GM23338 (cell line): ENCODE measurements at regions not wholly inside any gene's neighbourhood (a gene's known extent, or its start where the extent isn't known, plus 50 kb on each side); places are given as distances from the start of the nearest gene placed in this dataset.

Experiments used
- ATAC-seq: fragments of 200-7000 bp; cut with Tn5 transposase; 3 replicates; pipeline ENCODE4 v1.9.1; 2020
- DNase-seq: peaks from one replicate; pipeline ENCODE4 v3.0.0-alpha.2; 2015; ENCODE audit warnings: low spot score
- H2AFZ ChIP-seq: fragments of 200-600 bp; sonication (generic); 2 replicates; pipeline ENCODE4 v1.8.0; 2016; ENCODE audit warnings: antibody characterized with exemption, mild to moderate bottlenecking, moderate library complexity
- H3F3A ChIP-seq: fragments of 200-600 bp; sonication (generic); replicated peaks from 2 replicates; pipeline ENCODE4 v1.8.0; 2017; ENCODE audit warnings: antibody characterized with exemption, mixed run types, low read depth
- H3K27ac ChIP-seq: fragments of 200-600 bp; sonication (generic); 2 replicates; pipeline ENCODE4 v1.6.1; 2016; ENCODE audit warnings: low read depth
- H3K27me3 ChIP-seq: fragments of 200-600 bp; sonication (generic); 2 replicates; pipeline ENCODE4 v1.8.0; 2016; ENCODE audit warnings: mild to moderate bottlenecking, mixed run types, moderate library complexity; ENCODE audit not compliant: insufficient read depth
- H3K36me3 ChIP-seq: fragments of 200-600 bp; sonication (generic); 2 replicates; pipeline ENCODE4 v1.8.0; 2016; ENCODE audit warnings: mild to moderate bottlenecking; ENCODE audit not compliant: insufficient read depth
- H3K4me1 ChIP-seq: fragments of 200-600 bp; sonication (generic); 2 replicates; pipeline ENCODE4 v1.8.0; 2016; ENCODE audit warnings: mild to moderate bottlenecking, moderate library complexity; ENCODE audit not compliant: insufficient read depth
- H3K4me2 ChIP-seq: fragments of 200-600 bp; sonication (generic); 2 replicates; pipeline ENCODE4 v1.7.1; 2017; ENCODE audit warnings: mixed run types
- H3K4me3 ChIP-seq: fragments of 200-600 bp; sonication (generic); 2 replicates; pipeline ENCODE4 v1.6.1; 2016; ENCODE audit warnings: mixed run types
- H3K79me2 ChIP-seq: fragments of 200-600 bp; sonication (generic); replicated peaks from 2 replicates; pipeline ENCODE4 v1.8.0; 2017; ENCODE audit warnings: mild to moderate bottlenecking; ENCODE audit not compliant: insufficient read depth
- H3K9me2 ChIP-seq: fragments of 200-600 bp; sonication (generic); 2 replicates; pipeline ENCODE4 v1.8.0; 2017; ENCODE audit not compliant: insufficient read depth
- H4K20me1 ChIP-seq: fragments of 200-600 bp; sonication (generic); replicated peaks from 2 replicates; pipeline ENCODE4 v1.8.0; 2017; ENCODE audit warnings: mild to moderate bottlenecking; ENCODE audit not compliant: insufficient read depth
- H3K27ac Mint-ChIP-seq: 2 replicates; pipeline ENCODE4 v1.8.0; 2020; ENCODE audit warnings: inconsistent platforms, mild to moderate bottlenecking, moderate library complexity, mixed read lengths
- H3K27me3 Mint-ChIP-seq: 3 replicates; pipeline ENCODE4 v1.8.0; 2022; ENCODE audit warnings: low read depth, mild to moderate bottlenecking, moderate library complexity, mixed read lengths, inconsistent platforms; ENCODE audit not compliant: insufficient read depth, poor library complexity
- H3K36me3 Mint-ChIP-seq: 3 replicates; pipeline ENCODE4 v1.8.0; 2021; ENCODE audit warnings: low read depth, mild to moderate bottlenecking, inconsistent platforms, moderate library complexity, mixed read lengths
- H3K4me1 Mint-ChIP-seq: 3 replicates; pipeline ENCODE4 v1.8.0; 2020; ENCODE audit warnings: mild to moderate bottlenecking, inconsistent platforms, mixed read lengths
- H3K4me3 Mint-ChIP-seq: 3 replicates; pipeline ENCODE4 v1.8.0; 2021; ENCODE audit warnings: moderate library complexity, mild to moderate bottlenecking, inconsistent platforms, mixed read lengths
- H3K9me3 Mint-ChIP-seq: 3 replicates; pipeline ENCODE4 v1.8.0; 2020; ENCODE audit warnings: moderate library complexity, mild to moderate bottlenecking, inconsistent platforms, mixed read lengths
- CREB1 ChIP-seq: fragments of 250-450 bp; sonication (Bioruptor Pico); IDR thresholded peaks from 2 replicates; pipeline ENCODE4 v1.5.0; 2020; ENCODE audit warnings: low read depth, mild to moderate bottlenecking, moderate library complexity
- EZH2phosphoT487 ChIP-seq: fragments of 200-600 bp; sonication (generic); IDR thresholded peaks from one replicate; pipeline ENCODE4 v1.8.1; 2018; ENCODE audit warnings: antibody characterized with exemption; ENCODE audit not compliant: unreplicated experiment
- JUNB ChIP-seq: IDR thresholded peaks from one replicate; pipeline ENCODE4 v1.6.1; 2016; ENCODE audit warnings: antibody characterized with exemption; ENCODE audit not compliant: unreplicated experiment
- POLR2AphosphoS5 ChIP-seq: IDR thresholded peaks from 2 replicates; pipeline ENCODE4 v1.6.1; 2016; ENCODE audit warnings: antibody characterized with exemption, low read depth
- STAT1 ChIP-seq: IDR thresholded peaks from one replicate; pipeline ENCODE4 v1.6.1; 2016; ENCODE audit warnings: antibody characterized with exemption; ENCODE audit not compliant: unreplicated experiment
- ZNF114 ChIP-seq: fragments of 250-450 bp; sonication (Bioruptor Pico); IDR thresholded peaks from 2 replicates; pipeline ENCODE4 v1.5.0; 2020; ENCODE audit warnings: mild to moderate bottlenecking, moderate library complexity
- TF ChIP-seq, protein P1 (sequence below), 2 experiments: fragments of 200-600 bp in 1 of 2; sonication (generic) in 1 of 2; conservative IDR thresholded peaks; 2 replicates each; pipeline versions ENCODE4 v1.5.1 to v1.6.1; 2016 to 2017; ENCODE audit warnings: antibody characterized with exemption in 2 of 2, low read depth in 2 of 2, mild to moderate bottlenecking in 2 of 2, moderate library complexity in 1 of 2
- TF ChIP-seq, protein P2 (sequence below): IDR thresholded peaks from 2 replicates; pipeline ENCODE4 v1.6.1; 2016; ENCODE audit warnings: antibody characterized with exemption
- TF ChIP-seq, protein P3 (sequence below): fragments of 250-450 bp; sonication (Bioruptor Pico); IDR thresholded peaks from 2 replicates; pipeline ENCODE4 v1.5.0; 2020; ENCODE audit warnings: mild to moderate bottlenecking, moderate library complexity

DNA sequence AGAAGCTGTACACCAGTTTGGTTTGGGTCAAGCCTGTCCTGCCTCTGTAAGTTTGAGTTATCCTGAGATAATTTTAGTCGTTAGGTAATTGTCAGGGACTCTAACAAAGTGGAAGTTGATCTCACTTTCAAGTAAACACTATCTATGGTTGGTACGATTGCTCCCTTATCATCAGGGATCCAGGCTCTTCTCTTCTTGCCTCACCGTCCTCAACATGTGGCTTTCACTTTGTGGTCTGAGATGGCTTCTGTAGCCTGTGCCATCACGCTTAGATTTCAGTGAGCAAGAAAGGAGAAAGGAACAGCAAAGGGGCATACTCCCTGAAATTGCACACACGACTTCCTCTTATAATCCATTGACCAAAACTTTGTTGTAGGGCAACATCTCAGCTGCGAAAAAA, 115.6 kb downstream of the CTAGE1 start:
- H3K27ac ChIP-seq, result no peak overlapping the region
- H3K27me3 ChIP-seq, result no peaks in the 10 kb centered on the region
- Mint-ChIP-seq H3K9me3 (peaks cover 5% of the 10 kb centered on the region; the same call in 2 of the 3 replicates), H3K4me1 (no peaks in the 10 kb centered on the region), H3K27ac (no peak overlapping the region), H3K27me3 (no peaks in the 10 kb centered on the region), H3K4me3 (no peak overlapping the region), H3K36me3 (no peaks in the 10 kb centered on the region)
- no peak for ATAC-seq
- no peaks in the 10 kb centered on the region for H3K4me1 ChIP-seq
- no peak overlapping the region for H2AFZ ChIP-seq
- no peaks in the 10 kb centered on the region for H4K20me1 ChIP-seq
- DNase-seq, result no peak
- H3K36me3 ChIP-seq, result no peaks in the 10 kb centered on the region
- no peaks in the 10 kb centered on the region for H3K79me2 ChIP-seq
- H3F3A ChIP-seq, result no peaks in the 10 kb centered on the region
- H3K9me2 ChIP-seq, result peaks cover 5% of the 10 kb centered on the region; the same call in 1 of the 2 replicates
- H3K4me3 ChIP-seq, result no peak overlapping the region
- no peak overlapping the region for H3K4me2 ChIP-seq
- TF ChIP-seq, protein P1, sequence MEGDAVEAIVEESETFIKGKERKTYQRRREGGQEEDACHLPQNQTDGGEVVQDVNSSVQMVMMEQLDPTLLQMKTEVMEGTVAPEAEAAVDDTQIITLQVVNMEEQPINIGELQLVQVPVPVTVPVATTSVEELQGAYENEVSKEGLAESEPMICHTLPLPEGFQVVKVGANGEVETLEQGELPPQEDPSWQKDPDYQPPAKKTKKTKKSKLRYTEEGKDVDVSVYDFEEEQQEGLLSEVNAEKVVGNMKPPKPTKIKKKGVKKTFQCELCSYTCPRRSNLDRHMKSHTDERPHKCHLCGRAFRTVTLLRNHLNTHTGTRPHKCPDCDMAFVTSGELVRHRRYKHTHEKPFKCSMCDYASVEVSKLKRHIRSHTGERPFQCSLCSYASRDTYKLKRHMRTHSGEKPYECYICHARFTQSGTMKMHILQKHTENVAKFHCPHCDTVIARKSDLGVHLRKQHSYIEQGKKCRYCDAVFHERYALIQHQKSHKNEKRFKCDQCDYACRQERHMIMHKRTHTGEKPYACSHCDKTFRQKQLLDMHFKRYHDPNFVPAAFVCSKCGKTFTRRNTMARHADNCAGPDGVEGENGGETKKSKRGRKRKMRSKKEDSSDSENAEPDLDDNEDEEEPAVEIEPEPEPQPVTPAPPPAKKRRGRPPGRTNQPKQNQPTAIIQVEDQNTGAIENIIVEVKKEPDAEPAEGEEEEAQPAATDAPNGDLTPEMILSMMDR (conservative IDR thresholded peaks at IDR 0.05; ENCODE audit: low read depth in 2 of 2), result no peak
- TF ChIP-seq, protein P2, sequence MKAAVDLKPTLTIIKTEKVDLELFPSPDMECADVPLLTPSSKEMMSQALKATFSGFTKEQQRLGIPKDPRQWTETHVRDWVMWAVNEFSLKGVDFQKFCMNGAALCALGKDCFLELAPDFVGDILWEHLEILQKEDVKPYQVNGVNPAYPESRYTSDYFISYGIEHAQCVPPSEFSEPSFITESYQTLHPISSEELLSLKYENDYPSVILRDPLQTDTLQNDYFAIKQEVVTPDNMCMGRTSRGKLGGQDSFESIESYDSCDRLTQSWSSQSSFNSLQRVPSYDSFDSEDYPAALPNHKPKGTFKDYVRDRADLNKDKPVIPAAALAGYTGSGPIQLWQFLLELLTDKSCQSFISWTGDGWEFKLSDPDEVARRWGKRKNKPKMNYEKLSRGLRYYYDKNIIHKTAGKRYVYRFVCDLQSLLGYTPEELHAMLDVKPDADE, result no peak

DNA sequence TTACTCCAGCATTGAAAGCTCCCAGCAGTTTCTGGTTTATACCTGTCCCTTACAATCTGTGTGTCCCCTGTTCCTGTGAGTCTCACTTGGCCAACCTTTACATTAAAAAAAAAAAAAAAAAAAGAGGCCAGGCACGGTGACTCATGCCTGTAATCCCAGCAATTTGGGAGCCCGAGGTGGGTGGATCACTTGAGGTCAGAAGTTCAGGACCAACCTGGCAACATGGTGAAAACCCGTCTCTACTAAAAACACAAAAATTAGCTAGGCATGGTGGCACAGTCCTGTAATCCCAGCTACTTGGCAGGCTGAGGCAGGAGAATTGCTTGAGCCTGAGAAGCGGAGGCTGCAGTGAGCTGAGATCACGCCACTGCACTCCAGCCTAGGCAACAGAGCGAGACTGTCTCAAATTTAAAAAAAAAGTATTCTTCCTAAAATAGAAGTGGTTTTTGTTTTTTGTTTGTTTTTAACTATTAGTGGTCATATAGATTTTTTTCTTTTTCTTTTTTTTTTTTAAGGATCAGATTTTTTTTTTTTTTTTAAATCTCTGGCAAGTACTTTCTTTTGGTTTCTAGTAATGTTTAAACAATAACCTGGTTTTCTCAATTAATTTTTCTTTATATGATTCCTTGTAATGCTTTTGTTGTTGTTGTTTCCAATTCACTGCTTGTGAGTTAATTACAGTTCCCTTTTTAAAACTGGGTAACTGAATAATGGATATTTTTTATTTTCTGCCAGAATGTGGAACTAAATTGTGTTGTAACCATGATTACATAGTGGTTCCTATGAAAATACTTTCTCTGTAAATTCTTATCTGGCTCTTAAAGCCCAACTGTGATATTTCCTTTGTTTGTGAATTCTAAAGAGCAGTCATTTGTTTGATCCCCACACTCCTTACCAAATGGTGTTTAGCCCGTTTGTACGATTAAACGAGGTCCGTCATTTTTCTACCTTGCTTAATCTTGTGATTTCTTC, 116.8 kb downstream of the CTAGE1 start:
- H3K9me3 Mint-ChIP-seq, result no peaks in the 10 kb centered on the region
- no peak overlapping the region for H3K4me3 ChIP-seq
- no peaks in the 10 kb centered on the region for H3K4me1 ChIP-seq
- no peak overlapping the region for H3K4me3 Mint-ChIP-seq
- no peak overlapping the region for H3K27ac Mint-ChIP-seq
- no peaks in the 10 kb centered on the region for H3K79me2 ChIP-seq
- H3K36me3 ChIP-seq, result no peaks in the 10 kb centered on the region
- H3K27me3 Mint-ChIP-seq, result no peaks in the 10 kb centered on the region
- no peak overlapping the region for H2AFZ ChIP-seq
- no peaks in the 10 kb centered on the region for H3K36me3 Mint-ChIP-seq
- DNase-seq, result no peak
- no peak overlapping the region for H3K4me2 ChIP-seq
- ATAC-seq, result no peak
- no peaks in the 10 kb centered on the region for H3F3A ChIP-seq
- H3K4me1 Mint-ChIP-seq, result no peaks in the 10 kb centered on the region
- H3K9me2 ChIP-seq, result peaks cover 8% of the 10 kb centered on the region; the same call in 1 of the 2 replicates
- H4K20me1 ChIP-seq, result no peaks in the 10 kb centered on the region
- no peaks in the 10 kb centered on the region for H3K27me3 ChIP-seq
- no peak overlapping the region for H3K27ac ChIP-seq
- TF ChIP-seq, protein P1 (conservative IDR thresholded peaks at IDR 0.05; ENCODE audit: low read depth in 2 of 2), result no peak
- TF ChIP-seq ZNF114 (no peak), CREB1 (CRISPR knock-in tag) (no peak), JUNB (no peak), STAT1 (no peak), POLR2AphosphoS5 (no peak), EZH2phosphoT487 (no peak)
- TF ChIP-seq, protein P3, sequence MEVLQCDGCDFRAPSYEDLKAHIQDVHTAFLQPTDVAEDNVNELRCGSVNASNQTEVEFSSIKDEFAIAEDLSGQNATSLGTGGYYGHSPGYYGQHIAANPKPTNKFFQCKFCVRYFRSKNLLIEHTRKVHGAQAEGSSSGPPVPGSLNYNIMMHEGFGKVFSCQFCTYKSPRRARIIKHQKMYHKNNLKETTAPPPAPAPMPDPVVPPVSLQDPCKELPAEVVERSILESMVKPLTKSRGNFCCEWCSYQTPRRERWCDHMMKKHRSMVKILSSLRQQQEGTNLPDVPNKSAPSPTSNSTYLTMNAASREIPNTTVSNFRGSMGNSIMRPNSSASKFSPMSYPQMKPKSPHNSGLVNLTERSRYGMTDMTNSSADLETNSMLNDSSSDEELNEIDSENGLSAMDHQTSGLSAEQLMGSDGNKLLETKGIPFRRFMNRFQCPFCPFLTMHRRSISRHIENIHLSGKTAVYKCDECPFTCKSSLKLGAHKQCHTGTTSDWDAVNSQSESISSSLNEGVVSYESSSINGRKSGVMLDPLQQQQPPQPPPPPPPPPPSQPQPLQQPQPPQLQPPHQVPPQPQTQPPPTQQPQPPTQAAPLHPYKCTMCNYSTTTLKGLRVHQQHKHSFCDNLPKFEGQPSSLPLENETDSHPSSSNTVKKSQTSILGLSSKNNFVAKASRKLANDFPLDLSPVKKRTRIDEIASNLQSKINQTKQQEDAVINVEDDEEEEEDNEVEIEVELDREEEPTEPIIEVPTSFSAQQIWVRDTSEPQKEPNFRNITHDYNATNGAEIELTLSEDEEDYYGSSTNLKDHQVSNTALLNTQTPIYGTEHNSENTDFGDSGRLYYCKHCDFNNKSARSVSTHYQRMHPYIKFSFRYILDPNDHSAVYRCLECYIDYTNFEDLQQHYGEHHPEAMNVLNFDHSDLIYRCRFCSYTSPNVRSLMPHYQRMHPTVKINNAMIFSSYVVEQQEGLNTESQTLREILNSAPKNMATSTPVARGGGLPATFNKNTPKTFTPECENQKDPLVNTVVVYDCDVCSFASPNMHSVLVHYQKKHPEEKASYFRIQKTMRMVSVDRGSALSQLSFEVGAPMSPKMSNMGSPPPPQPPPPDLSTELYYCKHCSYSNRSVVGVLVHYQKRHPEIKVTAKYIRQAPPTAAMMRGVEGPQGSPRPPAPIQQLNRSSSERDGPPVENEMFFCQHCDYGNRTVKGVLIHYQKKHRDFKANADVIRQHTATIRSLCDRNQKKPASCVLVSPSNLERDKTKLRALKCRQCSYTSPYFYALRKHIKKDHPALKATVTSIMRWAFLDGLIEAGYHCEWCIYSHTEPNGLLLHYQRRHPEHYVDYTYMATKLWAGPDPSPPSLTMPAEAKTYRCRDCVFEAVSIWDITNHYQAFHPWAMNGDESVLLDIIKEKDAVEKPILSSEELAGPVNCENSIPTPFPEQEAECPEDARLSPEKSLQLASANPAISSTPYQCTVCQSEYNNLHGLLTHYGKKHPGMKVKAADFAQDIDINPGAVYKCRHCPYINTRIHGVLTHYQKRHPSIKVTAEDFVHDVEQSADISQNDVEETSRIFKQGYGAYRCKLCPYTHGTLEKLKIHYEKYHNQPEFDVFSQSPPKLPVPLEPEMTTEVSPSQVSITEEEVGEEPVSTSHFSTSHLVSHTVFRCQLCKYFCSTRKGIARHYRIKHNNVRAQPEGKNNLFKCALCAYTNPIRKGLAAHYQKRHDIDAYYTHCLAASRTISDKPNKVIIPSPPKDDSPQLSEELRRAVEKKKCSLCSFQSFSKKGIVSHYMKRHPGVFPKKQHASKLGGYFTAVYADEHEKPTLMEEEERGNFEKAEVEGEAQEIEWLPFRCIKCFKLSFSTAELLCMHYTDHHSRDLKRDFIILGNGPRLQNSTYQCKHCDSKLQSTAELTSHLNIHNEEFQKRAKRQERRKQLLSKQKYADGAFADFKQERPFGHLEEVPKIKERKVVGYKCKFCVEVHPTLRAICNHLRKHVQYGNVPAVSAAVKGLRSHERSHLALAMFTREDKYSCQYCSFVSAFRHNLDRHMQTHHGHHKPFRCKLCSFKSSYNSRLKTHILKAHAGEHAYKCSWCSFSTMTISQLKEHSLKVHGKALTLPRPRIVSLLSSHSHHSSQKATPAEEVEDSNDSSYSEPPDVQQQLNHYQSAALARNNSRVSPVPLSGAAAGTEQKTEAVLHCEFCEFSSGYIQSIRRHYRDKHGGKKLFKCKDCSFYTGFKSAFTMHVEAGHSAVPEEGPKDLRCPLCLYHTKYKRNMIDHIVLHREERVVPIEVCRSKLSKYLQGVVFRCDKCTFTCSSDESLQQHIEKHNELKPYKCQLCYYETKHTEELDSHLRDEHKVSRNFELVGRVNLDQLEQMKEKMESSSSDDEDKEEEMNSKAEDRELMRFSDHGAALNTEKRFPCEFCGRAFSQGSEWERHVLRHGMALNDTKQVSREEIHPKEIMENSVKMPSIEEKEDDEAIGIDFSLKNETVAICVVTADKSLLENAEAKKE (CRISPR knock-in tag), result no peak
